A549 (cell line): ENCODE measurements at regions not wholly inside any gene's neighbourhood (a gene's known extent, or its start where the extent isn't known, plus 50 kb on each side); places are given as distances from the start of the nearest gene placed in this dataset.

ENCODE experiments used
- CEBPB ChIP-seq, 2 experiments: fragments of >200 bp in 1 of 2; sonication (Bioruptor Twin) in 1 of 2; formaldehyde crosslinking in 1 of 2; IDR thresholded peaks; 2 replicates each; pipeline ENCODE4 v1.6.1; 2012 to 2016
- CHD2 ChIP-seq: fragments of 150-350 bp; IDR thresholded peaks from 2 replicates; pipeline ENCODE4 v1.6.1; 2014; ENCODE audit warnings: low read length; ENCODE audit not compliant: partially characterized antibody
- CTCF ChIP-seq: fragments of >200 bp; sonication (Bioruptor Twin); formaldehyde crosslinking; IDR thresholded peaks from 3 replicates; pipeline ENCODE4 v1.5.1; 2016
- EP300 ChIP-seq, 2 experiments: fragments of >200 bp; sonication (Bioruptor Twin); formaldehyde crosslinking; IDR thresholded peaks; 2 replicates in 1 of 2; 3 replicates in 1 of 2; pipeline ENCODE4 v1.6.1; 2016 to 2017
- MYC ChIP-seq: IDR thresholded peaks from 2 replicates; pipeline ENCODE4 v1.6.1; 2012; ENCODE audit warnings: mild to moderate bottlenecking, inconsistent platforms, low read length, improper control_type of control experiment, borderline replicate concordance
- POLR2A ChIP-seq: IDR thresholded peaks from 2 replicates; pipeline ENCODE4 v1.6.1; 2012; ENCODE audit warnings: mild to moderate bottlenecking, low read length
- RAD21 ChIP-seq, 2 experiments: fragments of >200 bp in 1 of 2; sonication (Bioruptor Twin) in 1 of 2; formaldehyde crosslinking in 1 of 2; IDR thresholded peaks in 1 of 2; conservative IDR thresholded peaks in 1 of 2; 2 replicates in 1 of 2; 3 replicates in 1 of 2; pipeline ENCODE4 v1.6.1; 2012 to 2018; ENCODE audit warnings: inconsistent platforms in 1 of 2
- RFX5 ChIP-seq: fragments of 450-650 bp; IDR thresholded peaks from 2 replicates; pipeline ENCODE4 v1.7.1; 2014; ENCODE audit warnings: antibody characterized with exemption, mild to moderate bottlenecking, moderate library complexity
- RNF2 ChIP-seq: fragments of 200-600 bp; sonication (generic); IDR thresholded peaks from 2 replicates; pipeline ENCODE4 v1.6.1; 2016; ENCODE audit warnings: low read depth, mild to moderate bottlenecking, antibody characterized with exemption, moderate library complexity, borderline replicate concordance

- TF ChIP-seq RAD21 (conservative IDR thresholded peaks at IDR 0.05 in 1 of 2, IDR thresholded peaks at IDR 0.05 in 1 of 2): no peak
- no peak for TF ChIP-seq CTCF
- no peak for TF ChIP-seq CEBPB (IDR thresholded peaks at IDR 0.05)
- TF ChIP-seq RFX5: no peak
- no peak for TF ChIP-seq RNF2
- no peak for TF ChIP-seq EP300 (IDR thresholded peaks at IDR 0.05)
- TF ChIP-seq POLR2A: no peak
- no peak for TF ChIP-seq CHD2
- no peak for TF ChIP-seq MYC
Measured at GRCh38 chr16:73848993-73849392, 447.6 kb upstream of the PSMD7 start.
